GM21390 (cell line): ENCODE measurements at regions not wholly inside any gene's neighbourhood (a gene's known extent, or its start where the extent isn't known, plus 50 kb on each side); places are given as distances from the start of the nearest gene placed in this dataset.

Experiments
- ATAC-seq: cut with Tn5 transposase; IDR thresholded peaks from one replicate; pipeline ENCODE4 v1.9.1; 2021; ENCODE audit not compliant: unreplicated experiment

DNA sequence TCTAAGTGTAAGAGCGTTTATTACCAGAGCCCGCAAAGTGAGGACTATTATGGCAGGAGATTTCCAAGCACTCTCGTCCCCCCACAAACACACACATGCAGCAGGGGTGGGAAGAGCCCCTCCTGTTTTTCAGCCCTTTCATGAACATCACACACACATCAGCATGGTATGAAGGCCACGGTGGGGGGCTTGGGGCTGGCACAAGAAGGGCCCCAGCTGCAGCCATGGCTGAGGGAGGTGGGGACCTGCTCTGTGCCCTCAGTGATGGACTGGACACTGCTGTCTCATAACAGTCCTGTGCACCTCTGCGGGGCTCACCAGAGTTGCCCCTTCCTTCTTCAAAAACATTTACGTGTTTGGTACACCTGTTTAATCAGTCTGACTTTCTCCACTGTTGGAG lies 650.7 kb downstream of the BRD1 start:
- ATAC-seq: no peak

DNA sequence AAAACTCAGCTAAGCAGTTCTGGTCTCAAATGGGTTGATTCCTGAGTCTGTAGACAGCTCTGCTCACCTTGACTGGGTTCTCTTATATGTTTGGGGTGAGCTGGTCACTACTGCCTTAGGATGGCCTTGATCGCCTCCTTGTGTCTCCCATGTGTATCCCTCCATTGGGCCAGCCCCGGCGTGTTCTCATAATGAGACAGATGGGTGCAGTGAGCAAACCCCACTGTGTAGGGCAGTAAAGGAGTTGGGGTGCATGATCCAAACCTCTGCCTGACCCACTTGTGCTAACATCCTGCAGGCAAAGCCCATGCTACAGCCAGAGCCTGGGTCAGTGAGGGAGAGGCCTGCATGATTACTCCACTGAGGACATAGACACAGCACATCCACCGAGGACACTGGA lies 657.6 kb downstream of the BRD1 start:
- ATAC-seq: no peak

DNA sequence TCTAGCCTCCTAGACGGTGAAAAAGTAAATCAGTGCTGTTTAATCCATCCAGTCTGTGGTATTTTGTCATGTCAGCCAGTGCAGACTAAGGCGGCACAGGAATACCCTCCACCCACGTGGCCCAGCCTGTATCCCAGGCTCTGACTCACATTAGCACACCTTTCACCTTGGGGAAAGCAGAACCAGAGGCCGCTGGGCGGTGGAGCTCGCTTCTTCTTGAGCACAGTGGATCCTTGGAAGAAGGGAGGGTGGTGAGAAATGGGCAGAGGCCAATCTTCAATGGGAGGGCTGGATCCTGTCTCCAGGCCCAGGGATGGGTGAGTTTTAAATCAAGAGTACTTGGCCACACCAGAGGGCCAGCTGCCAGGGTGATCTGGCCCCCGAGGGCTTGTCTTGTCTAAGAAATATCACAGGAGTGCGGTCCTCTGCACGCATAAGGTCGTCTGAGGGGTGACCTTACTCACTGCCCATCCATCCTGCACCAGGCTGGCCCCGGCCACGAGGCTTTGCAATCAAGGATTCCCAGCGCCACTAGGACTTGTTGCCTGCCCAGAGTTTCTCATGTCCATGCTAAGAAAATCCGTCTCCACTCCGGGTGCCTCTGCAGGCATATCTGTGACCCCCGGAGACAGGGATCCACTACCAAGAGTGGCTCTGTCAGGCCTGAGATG lies 658.5 kb downstream of the BRD1 start:
- no peak for ATAC-seq

DNA sequence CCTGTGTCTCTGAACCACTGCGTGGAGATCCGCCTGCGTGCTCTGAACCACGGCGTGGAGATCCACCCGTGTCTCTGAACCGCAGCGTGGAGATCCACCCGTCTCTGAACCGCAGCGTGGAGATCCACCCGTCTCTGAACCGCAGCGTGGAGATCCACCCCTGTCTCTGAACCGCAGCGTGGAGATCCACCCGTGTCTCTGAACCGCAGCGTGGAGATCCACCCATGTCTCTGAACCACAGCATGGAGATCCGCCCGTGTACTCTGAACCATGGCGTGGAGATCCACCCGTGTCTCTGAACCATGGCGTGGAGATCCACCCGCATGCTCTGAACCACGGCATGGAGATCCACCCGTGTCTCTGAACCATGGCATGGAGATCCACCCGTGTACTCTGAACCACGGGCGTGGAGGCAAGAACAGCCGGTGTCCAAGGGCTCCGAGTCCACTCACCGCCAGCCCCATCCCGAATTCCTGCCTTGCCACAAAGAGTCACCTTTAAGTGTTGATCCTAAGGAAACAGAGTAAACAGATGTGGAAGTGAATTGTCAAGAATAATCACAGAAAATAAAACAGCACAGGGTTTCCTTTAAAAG lies 659.4 kb downstream of the BRD1 start:
- no peak for ATAC-seq

DNA sequence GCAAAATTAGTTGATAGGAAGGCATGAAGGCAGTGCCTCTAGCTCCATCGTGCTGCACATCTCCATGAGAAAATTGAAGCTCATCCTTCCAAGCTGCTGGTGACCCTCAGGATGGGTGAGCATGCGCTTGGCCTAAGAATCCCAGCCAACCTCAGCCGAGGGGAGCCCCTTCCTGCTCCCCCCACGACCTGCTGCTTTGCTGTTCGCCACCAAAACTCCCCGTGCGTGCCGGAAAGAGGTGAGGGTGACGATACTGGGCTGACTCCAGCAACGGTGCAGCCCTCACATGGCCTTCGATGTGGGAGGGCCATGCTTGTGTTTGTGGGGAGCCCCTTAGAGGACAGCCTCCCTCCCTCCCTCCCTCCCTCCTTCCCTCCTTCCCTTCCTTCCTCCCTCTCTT lies 660.9 kb downstream of the BRD1 start:
- ATAC-seq: no peak

DNA sequence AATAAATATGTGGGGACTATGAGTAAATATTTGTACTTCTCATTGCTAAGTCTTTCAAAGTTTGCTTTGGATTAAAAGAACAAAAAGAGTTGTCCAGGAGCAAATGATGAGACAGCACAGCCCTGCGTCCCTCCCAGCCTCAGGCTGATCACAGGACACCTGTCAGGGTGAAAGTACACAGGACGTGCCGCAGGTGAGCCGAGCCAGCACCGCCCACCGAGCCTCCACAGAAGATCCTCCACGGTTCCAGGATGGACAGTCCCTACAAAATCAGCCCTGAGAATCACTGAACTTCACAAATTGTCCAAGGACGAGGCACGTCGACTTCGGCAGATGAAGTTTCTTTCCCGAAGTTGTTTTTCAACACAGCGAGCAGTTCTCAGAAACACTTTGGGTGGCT lies 661.5 kb downstream of the BRD1 start:
- no peak for ATAC-seq

DNA sequence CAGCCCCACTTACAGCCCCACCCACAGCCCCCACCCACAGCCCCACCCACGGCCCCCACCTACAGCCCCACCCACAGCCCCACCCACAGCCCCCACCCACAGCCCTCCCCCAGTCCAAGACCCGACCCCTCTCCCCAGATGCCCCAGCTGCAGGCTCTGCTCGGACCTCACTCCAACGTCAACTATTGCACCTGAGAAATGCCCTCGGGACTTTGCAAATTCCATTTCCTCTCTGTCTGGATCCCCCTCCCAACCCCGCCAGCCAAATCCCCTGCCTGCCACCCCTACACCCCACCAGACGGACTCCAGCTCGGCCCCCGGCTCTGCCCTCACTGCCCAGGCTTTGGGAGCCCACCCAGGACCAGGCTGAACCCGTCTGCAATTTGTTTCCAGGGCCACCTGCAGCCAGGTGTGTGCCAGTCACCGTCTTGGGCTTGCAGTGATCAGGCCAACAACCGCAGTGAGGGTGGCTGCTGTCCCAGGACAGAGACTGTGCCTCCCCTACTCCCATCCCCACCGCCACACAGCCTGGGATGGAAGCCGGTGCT lies 662.8 kb downstream of the BRD1 start:
- ATAC-seq: no peak

DNA sequence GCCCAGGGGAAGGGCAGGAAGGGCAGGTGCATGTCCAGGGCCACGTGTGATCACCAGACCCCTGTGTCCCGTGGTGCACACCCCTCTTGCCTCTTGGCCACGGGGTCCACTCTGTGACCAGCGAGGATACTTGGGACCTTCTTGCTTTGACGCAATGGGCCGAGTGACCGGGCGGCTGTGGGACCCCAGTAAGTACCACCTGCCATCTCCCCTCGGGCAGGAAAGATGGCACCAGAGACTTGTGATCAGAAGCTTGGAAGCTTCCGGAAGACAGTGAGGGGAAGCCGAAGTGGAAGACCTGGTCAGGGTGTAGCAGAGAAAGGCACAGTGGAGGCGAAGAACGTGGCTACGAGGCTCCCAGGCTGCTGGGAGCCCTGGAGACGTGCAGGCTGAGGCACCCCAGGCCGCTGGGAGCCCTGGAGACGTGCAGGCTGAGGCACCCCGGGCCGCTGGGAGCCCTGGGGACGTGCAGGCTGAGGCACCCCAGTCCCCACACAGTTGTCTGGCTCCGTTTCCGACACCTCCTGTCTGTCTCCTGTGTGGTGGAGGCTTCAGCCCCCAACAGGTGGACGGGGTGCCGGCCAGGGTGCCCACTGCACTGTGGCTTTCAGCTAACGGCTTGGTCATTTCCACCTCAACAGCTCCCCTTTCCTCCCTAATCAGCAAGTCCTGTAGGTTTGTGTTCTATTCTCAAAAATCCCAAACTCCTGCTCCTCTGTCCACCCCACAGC lies 663.5 kb downstream of the BRD1 start:
- ATAC-seq: no peak

DNA sequence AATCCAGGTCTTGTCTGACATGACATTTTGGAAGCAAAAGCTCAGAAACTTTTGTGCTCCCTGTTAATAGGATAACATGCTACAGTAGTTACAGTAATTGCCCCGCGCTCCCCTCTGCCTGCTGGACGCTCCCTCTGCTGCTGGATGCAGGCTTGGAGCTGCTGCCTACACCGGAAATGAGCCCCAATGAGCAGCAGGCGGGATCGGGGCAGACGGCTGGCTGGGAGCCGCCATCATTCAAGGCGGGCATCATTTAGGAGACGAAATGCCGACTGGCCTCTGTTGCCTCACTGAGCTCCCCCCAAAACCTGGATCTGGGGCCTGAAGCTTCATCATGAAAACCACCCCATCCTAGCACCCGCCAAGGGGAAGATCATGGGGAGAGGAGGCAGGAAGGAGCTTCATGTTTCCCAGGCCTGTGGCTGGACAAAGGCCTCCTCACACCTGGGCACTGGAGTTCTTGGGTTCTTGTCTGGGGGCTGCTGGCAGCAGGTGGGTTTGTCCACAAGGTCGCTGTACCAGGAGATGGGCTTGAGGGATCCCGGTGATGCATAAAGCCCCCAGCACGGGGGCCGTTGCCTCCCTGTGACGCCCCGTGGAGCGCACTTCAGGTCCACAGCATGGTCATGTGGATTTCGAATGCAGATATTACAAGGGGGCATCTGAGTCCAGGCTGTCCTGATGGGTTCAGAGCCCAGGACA lies 664.3 kb downstream of the BRD1 start:
- no peak for ATAC-seq

DNA sequence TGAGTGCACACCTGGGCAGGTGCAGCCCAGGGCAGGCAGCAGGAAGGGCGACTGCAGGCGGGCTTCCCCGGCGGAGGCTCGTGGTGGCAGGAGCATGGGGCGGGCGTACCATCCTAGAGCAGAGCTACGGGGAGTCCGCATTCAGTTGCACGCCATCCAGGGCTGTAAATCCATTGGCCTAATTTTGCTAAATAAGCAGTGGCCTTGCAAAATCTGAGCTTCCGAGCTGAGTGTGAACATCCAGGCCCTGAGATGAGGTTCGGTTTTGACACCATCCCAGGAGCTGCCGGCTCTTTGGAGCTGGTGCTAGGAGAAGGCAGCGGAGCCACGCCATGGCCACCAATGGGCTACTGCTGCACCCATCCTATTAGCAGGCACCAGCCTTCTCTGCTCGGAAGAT lies 664.8 kb downstream of the BRD1 start:
- ATAC-seq: no peak

DNA sequence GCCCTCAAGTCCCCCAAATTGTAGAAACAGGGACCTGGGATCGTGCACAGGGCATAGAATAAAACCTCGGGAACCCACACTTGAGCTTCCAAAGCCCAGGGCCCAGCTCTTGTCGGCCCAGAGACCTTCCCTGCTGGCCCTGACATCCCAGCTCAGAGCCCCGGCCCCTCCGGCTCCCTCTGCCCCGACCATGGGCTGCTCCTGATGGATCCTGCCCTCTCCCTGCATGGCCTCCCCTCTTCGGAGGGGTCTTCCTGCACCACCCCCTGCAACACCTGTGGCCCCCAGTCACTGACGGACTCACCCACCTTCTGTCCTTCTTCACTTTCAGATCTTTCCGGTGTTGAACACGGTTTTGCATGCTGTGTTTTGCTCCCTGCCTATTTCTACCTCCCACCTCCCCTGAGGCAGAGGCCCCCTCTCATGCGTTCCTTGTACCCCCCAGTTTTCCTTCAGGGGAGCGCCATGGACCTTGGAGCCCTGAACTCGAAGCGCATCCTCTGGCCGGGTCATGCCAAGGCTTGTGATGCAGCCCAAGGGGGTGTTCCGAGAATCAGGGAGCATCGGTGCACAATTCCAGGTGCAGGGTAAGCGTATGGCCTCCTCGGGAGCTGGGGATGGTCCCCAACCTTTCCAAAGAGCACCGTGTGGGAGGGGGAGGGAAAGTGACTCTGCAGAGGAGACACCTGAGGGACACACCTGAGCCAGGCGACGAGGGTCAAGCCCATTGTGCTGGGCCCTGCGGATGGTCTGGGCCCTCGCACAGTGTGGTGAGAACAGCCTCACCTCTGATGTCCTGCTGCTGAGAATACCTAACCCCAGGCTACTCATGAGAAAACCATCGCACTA lies 666.4 kb downstream of the BRD1 start:
- no peak for ATAC-seq

DNA sequence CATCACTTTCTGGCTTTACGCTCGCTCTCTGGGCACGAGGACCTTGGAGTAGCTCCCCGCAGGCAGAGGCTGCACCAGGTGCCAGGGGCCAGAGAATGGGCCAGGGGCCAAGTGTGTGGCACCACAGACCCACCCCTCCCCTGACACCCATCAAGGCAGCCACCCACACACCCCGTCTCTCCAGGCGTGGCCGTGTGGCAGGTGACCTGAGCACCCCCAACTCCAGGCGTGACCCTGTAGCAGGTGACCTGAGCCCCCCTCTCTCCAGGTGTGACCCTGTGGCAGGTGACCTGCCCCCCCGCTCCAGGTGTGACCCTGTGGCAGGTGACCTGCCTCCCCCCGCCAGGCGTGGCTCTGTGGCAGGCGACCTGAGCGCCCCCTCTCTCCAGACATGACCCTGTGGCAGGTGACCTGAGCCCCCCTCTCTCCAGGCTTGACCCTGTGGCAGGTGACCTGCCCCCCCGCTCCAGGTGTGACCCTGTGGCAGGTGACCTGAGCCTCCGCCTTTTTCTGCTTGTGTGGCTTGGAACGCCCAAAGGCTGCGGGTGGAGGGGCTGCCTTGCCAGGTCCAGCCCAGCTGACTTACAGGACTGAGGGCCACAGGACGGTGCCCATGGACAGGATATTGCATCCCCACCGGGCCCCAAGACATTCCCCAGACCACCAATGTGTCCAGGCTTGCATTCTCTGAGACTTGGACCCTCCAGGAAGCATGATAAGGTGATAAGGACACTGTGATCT lies 667.2 kb downstream of the BRD1 start:
- ATAC-seq: no peak

DNA sequence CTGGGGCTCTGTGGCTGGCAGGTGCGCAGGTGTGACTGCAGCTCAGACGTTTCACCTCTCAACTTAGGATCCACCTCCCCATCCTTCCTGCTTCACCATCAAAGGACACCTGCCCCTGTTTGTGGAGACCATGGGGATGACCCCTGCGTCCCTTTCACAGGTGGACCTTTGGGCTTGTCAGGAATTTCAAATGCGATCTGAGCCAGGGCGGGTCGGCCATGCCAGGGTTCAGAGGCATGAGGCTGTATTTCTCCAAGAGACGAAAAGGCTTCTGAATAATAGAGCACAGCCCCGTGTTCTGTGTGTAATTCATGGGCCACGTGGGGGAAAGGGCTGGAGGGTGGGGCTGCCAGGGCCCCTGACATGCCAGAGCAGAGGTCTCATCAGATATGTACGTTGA lies 668.0 kb downstream of the BRD1 start:
- no peak for ATAC-seq

DNA sequence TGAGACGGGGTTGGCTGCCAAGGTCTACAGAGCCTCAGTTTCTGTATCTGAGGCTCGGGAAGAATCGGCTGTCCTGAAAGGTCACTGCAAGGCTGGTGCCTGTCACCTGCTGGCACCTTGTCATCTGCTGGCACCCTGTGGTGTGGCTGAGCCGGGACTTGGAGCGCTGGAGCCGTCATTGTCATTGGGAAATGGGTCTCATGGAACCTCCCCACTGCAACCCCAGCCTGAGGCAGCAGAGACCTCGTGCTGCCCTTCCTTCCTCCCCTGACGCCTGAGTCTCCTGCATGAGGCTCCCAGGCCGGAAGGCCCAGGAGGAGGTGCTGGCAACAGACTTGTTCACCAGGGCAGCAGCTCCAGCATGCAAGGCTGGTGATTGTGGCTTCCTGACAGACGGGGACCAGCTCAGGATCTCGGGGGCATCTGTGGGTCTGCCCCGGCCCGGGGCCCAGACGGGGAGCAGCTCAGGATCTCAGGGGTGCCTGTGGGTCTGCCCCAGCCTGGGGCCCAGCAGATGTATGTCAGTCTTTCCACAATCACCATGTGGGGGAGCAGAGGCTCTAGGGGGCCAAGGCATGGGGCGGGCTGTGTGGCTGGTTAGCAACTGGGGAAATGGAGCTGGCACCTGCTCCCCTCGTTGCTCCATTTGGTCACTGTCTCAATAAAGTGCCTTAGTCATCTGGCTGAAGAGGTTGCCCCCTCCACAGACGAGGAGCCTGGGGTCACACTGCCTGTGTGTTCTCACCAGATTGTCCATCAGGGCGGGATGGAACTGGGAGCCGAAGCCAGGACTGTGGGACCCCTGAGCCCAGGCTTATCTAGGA lies 668.7 kb downstream of the BRD1 start:
- no peak for ATAC-seq

DNA sequence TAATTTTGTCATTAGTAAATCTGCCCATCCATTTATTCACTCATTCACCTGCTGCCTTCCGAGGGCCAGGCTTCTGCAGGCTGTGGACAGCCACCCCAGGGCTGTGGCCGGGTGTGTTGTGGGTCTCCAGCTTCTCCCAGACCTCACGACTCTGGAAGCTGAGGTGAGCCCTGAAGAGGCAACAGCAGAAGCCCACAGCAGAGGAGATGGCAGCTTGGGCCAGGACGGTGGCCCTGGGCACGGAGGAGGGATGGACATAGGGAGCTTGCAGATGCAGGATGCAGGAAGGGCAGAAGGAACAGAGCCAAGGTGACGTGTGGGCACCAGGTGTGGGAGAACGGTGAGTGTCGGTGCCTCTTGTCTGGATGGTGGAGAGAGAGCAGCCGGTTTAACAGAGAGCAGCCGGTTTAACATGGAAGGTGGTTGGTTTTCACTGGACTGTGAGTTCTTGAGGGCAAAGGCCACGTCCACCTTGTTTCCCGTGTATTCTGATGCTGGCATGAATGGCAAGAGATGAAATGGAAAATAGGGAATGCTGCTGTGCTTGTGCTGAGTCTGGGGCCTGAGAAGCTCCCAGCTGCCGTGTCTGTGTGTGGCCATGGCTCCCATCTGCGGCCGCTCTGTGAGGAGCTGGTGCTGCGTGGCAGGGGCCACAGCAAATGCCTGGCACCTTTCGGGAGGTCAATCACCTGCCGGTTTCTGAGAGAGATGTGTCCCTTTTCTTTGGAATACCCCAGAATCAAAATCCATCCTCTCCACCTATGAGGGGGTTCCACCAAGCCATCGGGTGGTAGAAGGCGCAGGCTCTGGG lies 669.9 kb downstream of the BRD1 start:
- no peak for ATAC-seq

DNA sequence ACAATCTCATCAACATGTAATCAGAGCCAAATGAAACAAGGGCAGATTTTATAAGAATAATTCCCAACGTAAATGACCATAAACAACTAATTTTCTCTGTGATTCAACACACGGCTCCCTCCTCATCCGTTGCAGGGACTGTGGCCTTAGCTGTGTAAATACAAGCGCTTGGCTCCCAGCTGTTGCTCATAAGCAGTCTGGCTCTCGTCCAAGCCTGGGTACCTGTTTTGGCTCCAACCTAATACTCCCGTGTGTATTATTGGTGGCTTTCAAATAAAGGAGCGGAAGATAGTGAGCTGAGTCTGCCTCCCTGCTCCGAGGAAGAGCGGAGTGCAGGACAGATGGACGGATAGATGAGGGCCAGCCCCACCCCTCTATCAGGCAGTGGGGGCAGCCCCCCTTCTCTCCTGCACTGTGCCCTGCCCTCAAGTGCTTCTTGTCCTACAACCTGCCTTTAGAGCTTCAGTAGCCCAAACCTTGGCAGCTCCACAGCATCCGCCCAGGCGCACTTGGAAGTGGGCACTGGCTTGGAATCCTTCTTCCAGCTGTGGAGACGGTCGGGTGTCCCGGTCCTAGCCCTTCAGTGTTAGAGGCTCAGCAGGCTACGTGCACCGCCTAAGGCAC lies 670.9 kb downstream of the BRD1 start:
- no peak for ATAC-seq

DNA sequence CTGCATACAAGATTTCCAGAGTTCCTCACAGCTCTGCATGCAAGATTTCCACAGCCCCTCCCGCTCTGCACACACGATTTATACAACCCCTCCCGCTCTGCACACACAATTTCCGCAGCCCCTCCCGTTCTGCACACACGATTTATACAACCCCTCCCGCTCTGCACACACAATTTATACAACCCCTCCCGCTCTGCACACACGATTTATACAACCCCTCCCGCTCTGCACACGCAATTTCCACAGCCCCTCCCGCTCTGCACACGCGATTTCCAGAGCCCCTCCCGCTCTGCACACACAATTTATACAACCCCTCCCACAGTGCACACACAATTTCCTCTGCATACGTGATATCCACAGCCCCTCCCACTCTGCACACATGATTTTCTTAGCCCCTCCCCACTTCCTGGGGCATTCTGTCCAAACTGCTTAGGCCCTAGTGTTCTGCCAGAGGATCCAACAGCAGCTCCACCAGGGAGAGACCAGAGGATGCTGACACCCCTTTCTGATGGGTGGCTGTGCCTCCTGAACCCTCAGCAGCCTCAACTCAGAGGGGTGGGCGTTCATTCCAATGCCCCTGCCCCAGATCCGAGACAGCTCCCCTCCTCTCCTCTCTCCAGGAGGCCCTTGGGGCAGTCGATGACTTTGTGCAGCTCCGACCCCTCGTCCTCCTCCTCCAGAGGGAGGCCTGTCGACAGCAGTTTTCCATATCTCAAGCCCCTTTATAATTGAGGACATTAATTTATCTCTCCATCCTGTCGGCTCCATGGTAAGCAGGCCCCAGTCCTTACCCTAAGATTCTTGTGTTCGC lies 671.7 kb downstream of the BRD1 start:
- no peak for ATAC-seq
